GM23338 (cell line): ENCODE measurements at regions not wholly inside any gene's neighbourhood (a gene's known extent, or its start where the extent isn't known, plus 50 kb on each side); places are given as distances from the start of the nearest gene placed in this dataset.

Experiments
- ATAC-seq: fragments of 200-7000 bp; cut with Tn5 transposase; 3 replicates; pipeline ENCODE4 v1.9.1; 2020
- DNase-seq: peaks from one replicate; pipeline ENCODE4 v3.0.0-alpha.2; 2015; ENCODE audit warnings: low spot score
- H2AFZ ChIP-seq: fragments of 200-600 bp; sonication (generic); 2 replicates; pipeline ENCODE4 v1.8.0; 2016; ENCODE audit warnings: antibody characterized with exemption, mild to moderate bottlenecking, moderate library complexity
- H3F3A ChIP-seq: fragments of 200-600 bp; sonication (generic); replicated peaks from 2 replicates; pipeline ENCODE4 v1.8.0; 2017; ENCODE audit warnings: antibody characterized with exemption, mixed run types, low read depth
- H3K27ac ChIP-seq: fragments of 200-600 bp; sonication (generic); 2 replicates; pipeline ENCODE4 v1.6.1; 2016; ENCODE audit warnings: low read depth
- H3K27me3 ChIP-seq: fragments of 200-600 bp; sonication (generic); 2 replicates; pipeline ENCODE4 v1.8.0; 2016; ENCODE audit warnings: mild to moderate bottlenecking, mixed run types, moderate library complexity; ENCODE audit not compliant: insufficient read depth
- H3K36me3 ChIP-seq: fragments of 200-600 bp; sonication (generic); 2 replicates; pipeline ENCODE4 v1.8.0; 2016; ENCODE audit warnings: mild to moderate bottlenecking; ENCODE audit not compliant: insufficient read depth
- H3K4me1 ChIP-seq: fragments of 200-600 bp; sonication (generic); 2 replicates; pipeline ENCODE4 v1.8.0; 2016; ENCODE audit warnings: mild to moderate bottlenecking, moderate library complexity; ENCODE audit not compliant: insufficient read depth
- H3K4me2 ChIP-seq: fragments of 200-600 bp; sonication (generic); 2 replicates; pipeline ENCODE4 v1.7.1; 2017; ENCODE audit warnings: mixed run types
- H3K4me3 ChIP-seq: fragments of 200-600 bp; sonication (generic); 2 replicates; pipeline ENCODE4 v1.6.1; 2016; ENCODE audit warnings: mixed run types
- H3K79me2 ChIP-seq: fragments of 200-600 bp; sonication (generic); replicated peaks from 2 replicates; pipeline ENCODE4 v1.8.0; 2017; ENCODE audit warnings: mild to moderate bottlenecking; ENCODE audit not compliant: insufficient read depth
- H3K9me2 ChIP-seq: fragments of 200-600 bp; sonication (generic); 2 replicates; pipeline ENCODE4 v1.8.0; 2017; ENCODE audit not compliant: insufficient read depth
- H4K20me1 ChIP-seq: fragments of 200-600 bp; sonication (generic); replicated peaks from 2 replicates; pipeline ENCODE4 v1.8.0; 2017; ENCODE audit warnings: mild to moderate bottlenecking; ENCODE audit not compliant: insufficient read depth
- H3K27ac Mint-ChIP-seq: 2 replicates; pipeline ENCODE4 v1.8.0; 2020; ENCODE audit warnings: inconsistent platforms, mild to moderate bottlenecking, moderate library complexity, mixed read lengths
- H3K27me3 Mint-ChIP-seq: 3 replicates; pipeline ENCODE4 v1.8.0; 2022; ENCODE audit warnings: low read depth, mild to moderate bottlenecking, moderate library complexity, mixed read lengths, inconsistent platforms; ENCODE audit not compliant: insufficient read depth, poor library complexity
- H3K36me3 Mint-ChIP-seq: 3 replicates; pipeline ENCODE4 v1.8.0; 2021; ENCODE audit warnings: low read depth, mild to moderate bottlenecking, inconsistent platforms, moderate library complexity, mixed read lengths
- H3K4me1 Mint-ChIP-seq: 3 replicates; pipeline ENCODE4 v1.8.0; 2020; ENCODE audit warnings: mild to moderate bottlenecking, inconsistent platforms, mixed read lengths
- H3K4me3 Mint-ChIP-seq: 3 replicates; pipeline ENCODE4 v1.8.0; 2021; ENCODE audit warnings: moderate library complexity, mild to moderate bottlenecking, inconsistent platforms, mixed read lengths
- H3K9me3 Mint-ChIP-seq: 3 replicates; pipeline ENCODE4 v1.8.0; 2020; ENCODE audit warnings: moderate library complexity, mild to moderate bottlenecking, inconsistent platforms, mixed read lengths
- CREB1 ChIP-seq: fragments of 250-450 bp; sonication (Bioruptor Pico); IDR thresholded peaks from 2 replicates; pipeline ENCODE4 v1.5.0; 2020; ENCODE audit warnings: low read depth, mild to moderate bottlenecking, moderate library complexity
- CTCF ChIP-seq, 2 experiments: fragments of 200-600 bp in 1 of 2; sonication (generic) in 1 of 2; conservative IDR thresholded peaks; 2 replicates each; pipeline versions ENCODE4 v1.5.1 to v1.6.1; 2016 to 2017; ENCODE audit warnings: antibody characterized with exemption in 2 of 2, low read depth in 2 of 2, mild to moderate bottlenecking in 2 of 2, moderate library complexity in 1 of 2
- EZH2 ChIP-seq: fragments of 200-600 bp; sonication (generic); IDR thresholded peaks from one replicate; pipeline ENCODE4 v1.8.0; 2017; ENCODE audit warnings: antibody characterized with exemption, mild to moderate bottlenecking, low read depth; ENCODE audit not compliant: unreplicated experiment
- EZH2phosphoT487 ChIP-seq: fragments of 200-600 bp; sonication (generic); IDR thresholded peaks from one replicate; pipeline ENCODE4 v1.8.1; 2018; ENCODE audit warnings: antibody characterized with exemption; ENCODE audit not compliant: unreplicated experiment
- JUNB ChIP-seq: IDR thresholded peaks from one replicate; pipeline ENCODE4 v1.6.1; 2016; ENCODE audit warnings: antibody characterized with exemption; ENCODE audit not compliant: unreplicated experiment
- NANOG ChIP-seq: IDR thresholded peaks from 2 replicates; pipeline ENCODE4 v1.6.1; 2016; ENCODE audit warnings: antibody characterized with exemption, borderline replicate concordance
- POLR2AphosphoS5 ChIP-seq: IDR thresholded peaks from 2 replicates; pipeline ENCODE4 v1.6.1; 2016; ENCODE audit warnings: antibody characterized with exemption, low read depth
- REST ChIP-seq: IDR thresholded peaks from one replicate; pipeline ENCODE4 v1.6.1; 2018; ENCODE audit warnings: antibody characterized with exemption; ENCODE audit not compliant: unreplicated experiment
- STAT1 ChIP-seq: IDR thresholded peaks from one replicate; pipeline ENCODE4 v1.6.1; 2016; ENCODE audit warnings: antibody characterized with exemption; ENCODE audit not compliant: unreplicated experiment
- ZNF114 ChIP-seq: fragments of 250-450 bp; sonication (Bioruptor Pico); IDR thresholded peaks from 2 replicates; pipeline ENCODE4 v1.5.0; 2020; ENCODE audit warnings: mild to moderate bottlenecking, moderate library complexity
- ZNF331 ChIP-seq: fragments of 250-450 bp; sonication (Bioruptor Pico); IDR thresholded peaks from 2 replicates; pipeline ENCODE4 v1.5.0; 2020; ENCODE audit warnings: low read depth, mild to moderate bottlenecking, moderate library complexity
- TF ChIP-seq, protein P1 (sequence below): IDR thresholded peaks from 2 replicates; pipeline ENCODE4 v1.6.1; 2016; ENCODE audit warnings: antibody characterized with exemption
- TF ChIP-seq, protein P2 (sequence below): fragments of 250-450 bp; sonication (Bioruptor Pico); IDR thresholded peaks from 2 replicates; pipeline ENCODE4 v1.5.0; 2020; ENCODE audit warnings: mild to moderate bottlenecking, moderate library complexity

- Mint-ChIP-seq H3K27me3 (no peaks in the 10 kb centered on the region), H3K4me1 (peaks cover 10% of the 10 kb centered on the region; the same call in 2 of the 3 replicates), H3K36me3 (no peaks in the 10 kb centered on the region), H3K4me3 (no peak overlapping the region), H3K9me3 (no peaks in the 10 kb centered on the region), H3K27ac (no peak overlapping the region)
- TF ChIP-seq EZH2 (no peak), CTCF (conservative IDR thresholded peaks at IDR 0.05; ENCODE audit: low read depth in 2 of 2) (no peak), CREB1 (CRISPR knock-in tag) (no peak), POLR2AphosphoS5 (no peak), REST (no peak), STAT1 (no peak), ZNF114 (no peak), NANOG (no peak), ZNF331 (CRISPR knock-in tag) (no peak), EZH2phosphoT487 (no peak), JUNB (no peak)
- TF ChIP-seq, protein P1, sequence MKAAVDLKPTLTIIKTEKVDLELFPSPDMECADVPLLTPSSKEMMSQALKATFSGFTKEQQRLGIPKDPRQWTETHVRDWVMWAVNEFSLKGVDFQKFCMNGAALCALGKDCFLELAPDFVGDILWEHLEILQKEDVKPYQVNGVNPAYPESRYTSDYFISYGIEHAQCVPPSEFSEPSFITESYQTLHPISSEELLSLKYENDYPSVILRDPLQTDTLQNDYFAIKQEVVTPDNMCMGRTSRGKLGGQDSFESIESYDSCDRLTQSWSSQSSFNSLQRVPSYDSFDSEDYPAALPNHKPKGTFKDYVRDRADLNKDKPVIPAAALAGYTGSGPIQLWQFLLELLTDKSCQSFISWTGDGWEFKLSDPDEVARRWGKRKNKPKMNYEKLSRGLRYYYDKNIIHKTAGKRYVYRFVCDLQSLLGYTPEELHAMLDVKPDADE = no peak
- TF ChIP-seq, protein P2, sequence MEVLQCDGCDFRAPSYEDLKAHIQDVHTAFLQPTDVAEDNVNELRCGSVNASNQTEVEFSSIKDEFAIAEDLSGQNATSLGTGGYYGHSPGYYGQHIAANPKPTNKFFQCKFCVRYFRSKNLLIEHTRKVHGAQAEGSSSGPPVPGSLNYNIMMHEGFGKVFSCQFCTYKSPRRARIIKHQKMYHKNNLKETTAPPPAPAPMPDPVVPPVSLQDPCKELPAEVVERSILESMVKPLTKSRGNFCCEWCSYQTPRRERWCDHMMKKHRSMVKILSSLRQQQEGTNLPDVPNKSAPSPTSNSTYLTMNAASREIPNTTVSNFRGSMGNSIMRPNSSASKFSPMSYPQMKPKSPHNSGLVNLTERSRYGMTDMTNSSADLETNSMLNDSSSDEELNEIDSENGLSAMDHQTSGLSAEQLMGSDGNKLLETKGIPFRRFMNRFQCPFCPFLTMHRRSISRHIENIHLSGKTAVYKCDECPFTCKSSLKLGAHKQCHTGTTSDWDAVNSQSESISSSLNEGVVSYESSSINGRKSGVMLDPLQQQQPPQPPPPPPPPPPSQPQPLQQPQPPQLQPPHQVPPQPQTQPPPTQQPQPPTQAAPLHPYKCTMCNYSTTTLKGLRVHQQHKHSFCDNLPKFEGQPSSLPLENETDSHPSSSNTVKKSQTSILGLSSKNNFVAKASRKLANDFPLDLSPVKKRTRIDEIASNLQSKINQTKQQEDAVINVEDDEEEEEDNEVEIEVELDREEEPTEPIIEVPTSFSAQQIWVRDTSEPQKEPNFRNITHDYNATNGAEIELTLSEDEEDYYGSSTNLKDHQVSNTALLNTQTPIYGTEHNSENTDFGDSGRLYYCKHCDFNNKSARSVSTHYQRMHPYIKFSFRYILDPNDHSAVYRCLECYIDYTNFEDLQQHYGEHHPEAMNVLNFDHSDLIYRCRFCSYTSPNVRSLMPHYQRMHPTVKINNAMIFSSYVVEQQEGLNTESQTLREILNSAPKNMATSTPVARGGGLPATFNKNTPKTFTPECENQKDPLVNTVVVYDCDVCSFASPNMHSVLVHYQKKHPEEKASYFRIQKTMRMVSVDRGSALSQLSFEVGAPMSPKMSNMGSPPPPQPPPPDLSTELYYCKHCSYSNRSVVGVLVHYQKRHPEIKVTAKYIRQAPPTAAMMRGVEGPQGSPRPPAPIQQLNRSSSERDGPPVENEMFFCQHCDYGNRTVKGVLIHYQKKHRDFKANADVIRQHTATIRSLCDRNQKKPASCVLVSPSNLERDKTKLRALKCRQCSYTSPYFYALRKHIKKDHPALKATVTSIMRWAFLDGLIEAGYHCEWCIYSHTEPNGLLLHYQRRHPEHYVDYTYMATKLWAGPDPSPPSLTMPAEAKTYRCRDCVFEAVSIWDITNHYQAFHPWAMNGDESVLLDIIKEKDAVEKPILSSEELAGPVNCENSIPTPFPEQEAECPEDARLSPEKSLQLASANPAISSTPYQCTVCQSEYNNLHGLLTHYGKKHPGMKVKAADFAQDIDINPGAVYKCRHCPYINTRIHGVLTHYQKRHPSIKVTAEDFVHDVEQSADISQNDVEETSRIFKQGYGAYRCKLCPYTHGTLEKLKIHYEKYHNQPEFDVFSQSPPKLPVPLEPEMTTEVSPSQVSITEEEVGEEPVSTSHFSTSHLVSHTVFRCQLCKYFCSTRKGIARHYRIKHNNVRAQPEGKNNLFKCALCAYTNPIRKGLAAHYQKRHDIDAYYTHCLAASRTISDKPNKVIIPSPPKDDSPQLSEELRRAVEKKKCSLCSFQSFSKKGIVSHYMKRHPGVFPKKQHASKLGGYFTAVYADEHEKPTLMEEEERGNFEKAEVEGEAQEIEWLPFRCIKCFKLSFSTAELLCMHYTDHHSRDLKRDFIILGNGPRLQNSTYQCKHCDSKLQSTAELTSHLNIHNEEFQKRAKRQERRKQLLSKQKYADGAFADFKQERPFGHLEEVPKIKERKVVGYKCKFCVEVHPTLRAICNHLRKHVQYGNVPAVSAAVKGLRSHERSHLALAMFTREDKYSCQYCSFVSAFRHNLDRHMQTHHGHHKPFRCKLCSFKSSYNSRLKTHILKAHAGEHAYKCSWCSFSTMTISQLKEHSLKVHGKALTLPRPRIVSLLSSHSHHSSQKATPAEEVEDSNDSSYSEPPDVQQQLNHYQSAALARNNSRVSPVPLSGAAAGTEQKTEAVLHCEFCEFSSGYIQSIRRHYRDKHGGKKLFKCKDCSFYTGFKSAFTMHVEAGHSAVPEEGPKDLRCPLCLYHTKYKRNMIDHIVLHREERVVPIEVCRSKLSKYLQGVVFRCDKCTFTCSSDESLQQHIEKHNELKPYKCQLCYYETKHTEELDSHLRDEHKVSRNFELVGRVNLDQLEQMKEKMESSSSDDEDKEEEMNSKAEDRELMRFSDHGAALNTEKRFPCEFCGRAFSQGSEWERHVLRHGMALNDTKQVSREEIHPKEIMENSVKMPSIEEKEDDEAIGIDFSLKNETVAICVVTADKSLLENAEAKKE (CRISPR knock-in tag) = no peak
- H3K79me2 ChIP-seq = 0 out of 2 replicates have a peak, but pooled peaks cover 10% of the 10 kb centered on the region
- no peaks in the 10 kb centered on the region for H3F3A ChIP-seq
- H3K27me3 ChIP-seq = no peaks in the 10 kb centered on the region
- H2AFZ ChIP-seq = no peak overlapping the region
- no peaks in the 10 kb centered on the region for H3K36me3 ChIP-seq
- DNase-seq (no peak), ATAC-seq (no peak)
- H3K4me2 ChIP-seq = no peak overlapping the region
- no peak overlapping the region for H3K4me3 ChIP-seq
- H4K20me1 ChIP-seq = no peaks in the 10 kb centered on the region; the same call in none of the 2 replicates
- H3K4me1 ChIP-seq = 0 out of 2 replicates have a peak, but pooled peaks cover 2% of the 10 kb centered on the region
- peaks cover 3% of the 10 kb centered on the region; the same call in 1 of the 2 replicates for H3K9me2 ChIP-seq
- no peak overlapping the region for H3K27ac ChIP-seq
Measured at GRCh38 chr3:69509288-69509687, 123.4 kb upstream of the FRMD4B start.
